ENCODE measurements at regions not wholly inside any gene's neighbourhood (a gene's known extent, or its start where the extent isn't known, plus 50 kb on each side); places are given as distances from the start of the nearest gene placed in this dataset.
"Not testable (repeated sequence)": the region's sequence is repeated elsewhere in the genome, so short reads cannot be mapped to it uniquely, and the experiment has no call there.

DNA sequence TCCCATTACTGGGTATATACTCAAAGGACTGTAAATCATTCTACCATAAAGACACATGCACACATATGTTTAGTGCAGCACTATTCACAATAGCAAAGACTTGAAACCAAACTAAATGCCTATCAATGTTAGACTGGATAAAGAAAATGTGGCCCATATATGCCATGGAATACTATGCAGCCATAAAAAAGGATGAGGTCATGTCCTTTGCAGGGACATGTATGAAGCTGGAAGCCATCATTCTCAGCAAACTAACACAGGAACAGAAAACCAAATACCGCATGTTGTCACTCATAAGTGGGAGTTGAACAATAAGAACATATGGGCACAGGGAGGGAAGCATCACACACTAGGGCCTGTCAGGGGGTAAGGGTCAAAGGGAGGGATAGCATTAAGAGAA, 1172.4 kb upstream of the ADGRB3 start:
- H3K9me3 Mint-ChIP-seq, result peaks cover 15% of the 10 kb centered on the region in 2 donors
- not testable (repeated sequence) for H3K27ac Mint-ChIP-seq; H3K4me1 Mint-ChIP-seq (ENCODE audit: low read depth in 2 of 2); H3K36me3 Mint-ChIP-seq (ENCODE audit: insufficient read depth); ATAC-seq (replicated peaks); DNase-seq; H3K27me3 Mint-ChIP-seq; H3K4me3 Mint-ChIP-seq

DNA sequence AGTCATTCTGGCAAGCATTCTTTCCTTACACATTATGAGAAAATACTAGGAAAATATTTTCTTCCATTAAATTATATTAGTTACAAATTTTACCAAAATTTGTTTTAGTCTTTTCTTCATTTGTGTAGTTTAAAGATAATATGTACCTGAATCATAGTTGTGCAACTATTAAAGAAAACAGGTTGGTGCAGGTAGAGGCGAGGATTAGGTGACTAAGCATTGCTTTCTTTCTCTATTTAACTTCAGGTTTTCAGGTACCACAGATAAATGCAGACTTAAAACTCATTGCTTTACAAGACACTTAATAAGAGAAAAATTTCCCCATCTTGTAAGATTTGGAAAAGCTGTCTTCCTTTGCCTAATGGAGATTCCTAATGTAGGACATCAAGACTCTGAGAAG, 1175.5 kb upstream of the ADGRB3 start:
- ATAC-seq (replicated peaks) (no peak), DNase-seq (no peak)
- Mint-ChIP-seq H3K9me3 (peaks cover 7 to 14% of the 10 kb centered on the region in 2 donors), H3K27ac (no peak overlapping the region), H3K4me1 (ENCODE audit: low read depth in 2 of 2) (no peaks in the 10 kb centered on the region), H3K4me3 (no peak overlapping the region), H3K27me3 (no peaks in the 10 kb centered on the region), H3K36me3 (ENCODE audit: insufficient read depth) (no peaks in the 10 kb centered on the region)

DNA sequence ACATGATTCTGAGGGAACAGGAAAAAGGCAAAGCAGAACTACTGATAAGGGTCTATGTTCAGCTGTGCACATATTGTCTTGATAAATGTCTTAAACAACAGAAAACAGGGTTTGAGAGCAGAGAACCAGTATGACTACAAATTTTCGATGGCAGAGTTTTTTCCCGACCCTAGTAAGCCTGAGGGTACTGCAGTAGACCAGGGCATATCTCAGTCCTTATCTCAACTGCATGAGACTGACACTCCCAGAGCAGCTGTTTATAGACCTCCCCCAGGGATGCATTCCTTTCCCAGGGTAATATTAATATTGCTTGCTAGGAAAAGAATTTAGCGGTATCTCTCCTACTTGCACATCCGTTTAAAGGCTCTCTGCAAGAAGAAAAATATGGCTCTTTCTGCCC, 1176.8 kb upstream of the ADGRB3 start:
- Mint-ChIP-seq H3K4me3 (no peak overlapping the region), H3K27me3 (no peaks in the 10 kb centered on the region), H3K9me3 (peaks cover 7 to 14% of the 10 kb centered on the region in 2 donors), H3K4me1 (ENCODE audit: low read depth in 2 of 2) (no peaks in the 10 kb centered on the region), H3K36me3 (ENCODE audit: insufficient read depth) (no peaks in the 10 kb centered on the region), H3K27ac (no peak overlapping the region)
- DNase-seq (no peak), ATAC-seq (replicated peaks) (no peak)

DNA sequence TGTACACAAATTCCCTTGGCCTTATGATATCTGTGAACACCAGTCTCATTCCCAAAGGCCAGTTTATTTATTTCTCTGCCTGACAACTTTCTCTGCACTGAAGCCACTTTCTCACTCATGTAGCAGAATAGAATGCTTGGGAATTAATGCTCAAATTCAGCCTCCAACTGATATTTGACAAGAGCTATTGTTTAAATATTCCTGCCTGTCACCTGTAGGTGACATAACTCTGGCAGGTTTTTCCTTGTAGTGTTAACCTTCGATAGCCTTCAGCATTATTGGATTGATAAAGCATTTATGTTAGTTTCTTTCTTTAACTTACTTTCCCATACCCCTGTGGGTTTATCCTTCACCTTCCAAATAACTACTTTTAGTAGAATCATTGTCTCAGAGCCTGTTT, 1183.2 kb upstream of the ADGRB3 start:
- Mint-ChIP-seq H3K36me3 (ENCODE audit: insufficient read depth) (no peaks in the 10 kb centered on the region), H3K27me3 (no peaks in the 10 kb centered on the region), H3K4me1 (ENCODE audit: low read depth in 2 of 2) (no peaks in the 10 kb centered on the region), H3K27ac (no peak overlapping the region), H3K4me3 (no peak overlapping the region), H3K9me3 (peaks cover 8 to 13% of the 10 kb centered on the region in 2 donors)
- DNase-seq, result no peak
- ATAC-seq (replicated peaks), result no peak

DNA sequence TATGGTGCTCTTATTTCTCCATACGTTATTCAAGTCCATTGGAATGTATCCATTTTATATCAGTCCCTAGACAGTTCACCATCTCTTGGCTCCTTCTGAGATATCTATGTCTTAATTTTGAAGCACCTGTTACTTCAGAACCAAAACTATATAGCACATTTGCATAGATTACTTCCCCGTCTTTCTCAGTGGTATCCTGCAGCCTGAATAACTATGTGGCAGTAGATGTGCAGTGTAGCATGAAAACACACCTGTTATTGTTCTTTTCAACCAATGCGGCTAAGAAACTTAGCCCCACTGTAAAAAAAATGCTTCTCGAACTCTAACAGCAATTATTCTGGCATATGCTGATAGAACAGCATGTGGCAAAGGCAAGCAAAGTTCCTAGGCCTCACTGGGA, 1184.4 kb upstream of the ADGRB3 start:
- Mint-ChIP-seq H3K36me3 (ENCODE audit: insufficient read depth) (no peaks in the 10 kb centered on the region), H3K27ac (no peak overlapping the region), H3K9me3 (peaks cover 8 to 13% of the 10 kb centered on the region in 2 donors), H3K4me3 (no peak overlapping the region), H3K27me3 (no peaks in the 10 kb centered on the region), H3K4me1 (ENCODE audit: low read depth in 2 of 2) (no peaks in the 10 kb centered on the region)
- ATAC-seq (replicated peaks) (no peak), DNase-seq (no peak)

DNA sequence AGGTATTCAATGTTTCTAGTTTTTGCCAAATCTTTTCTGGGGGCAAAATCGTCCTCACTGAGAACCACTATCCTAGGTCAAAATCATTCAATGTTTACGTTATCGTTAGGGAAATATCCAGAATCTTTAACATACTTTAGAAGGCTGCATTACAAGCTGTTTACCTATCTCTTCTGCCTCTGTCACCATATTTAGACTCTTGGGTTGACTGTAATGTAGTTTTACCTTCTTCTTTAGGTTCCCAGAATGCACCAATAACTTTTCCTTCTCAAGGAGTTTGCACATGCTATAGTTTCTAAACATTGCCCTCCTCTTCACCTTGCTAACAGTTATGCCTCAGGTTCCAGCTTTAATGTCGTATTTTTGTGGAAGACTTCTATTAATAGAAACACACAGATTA, 1185.5 kb upstream of the ADGRB3 start:
- DNase-seq (no peak), ATAC-seq (replicated peaks) (no peak)
- Mint-ChIP-seq H3K27me3 (no peaks in the 10 kb centered on the region), H3K4me3 (no peak overlapping the region), H3K9me3 (peaks cover 8 to 10% of the 10 kb centered on the region in 2 donors), H3K4me1 (ENCODE audit: low read depth in 2 of 2) (no peaks in the 10 kb centered on the region), H3K36me3 (ENCODE audit: insufficient read depth) (no peaks in the 10 kb centered on the region), H3K27ac (no peak overlapping the region)

DNA sequence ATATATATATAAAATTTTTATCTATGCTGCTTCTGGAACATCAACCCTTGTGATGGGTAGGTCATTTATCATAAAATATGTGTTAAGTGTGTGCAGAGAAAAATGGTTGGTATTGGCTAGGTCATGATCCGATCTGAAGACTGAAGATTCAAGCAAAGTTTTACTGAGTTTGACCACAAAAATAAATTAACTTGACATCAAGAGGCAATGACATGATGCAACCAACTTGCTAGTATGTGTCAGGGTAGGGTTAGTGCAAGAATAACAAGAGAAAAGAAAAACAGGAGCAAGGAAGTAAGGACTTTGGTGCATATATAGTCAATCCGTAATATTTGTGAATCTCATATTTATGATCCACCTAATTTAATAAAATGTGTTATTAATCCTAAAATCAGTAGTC, 1202.0 kb upstream of the ADGRB3 start:
- Mint-ChIP-seq H3K9me3 (peaks cover 2 to 14% of the 10 kb centered on the region in 2 donors), H3K27me3 (no peaks in the 10 kb centered on the region), H3K4me1 (ENCODE audit: low read depth in 2 of 2) (no peaks in the 10 kb centered on the region), H3K27ac (no peak overlapping the region), H3K36me3 (ENCODE audit: insufficient read depth) (no peaks in the 10 kb centered on the region), H3K4me3 (no peak overlapping the region)
- no peak for DNase-seq
- ATAC-seq (replicated peaks), result no peak

DNA sequence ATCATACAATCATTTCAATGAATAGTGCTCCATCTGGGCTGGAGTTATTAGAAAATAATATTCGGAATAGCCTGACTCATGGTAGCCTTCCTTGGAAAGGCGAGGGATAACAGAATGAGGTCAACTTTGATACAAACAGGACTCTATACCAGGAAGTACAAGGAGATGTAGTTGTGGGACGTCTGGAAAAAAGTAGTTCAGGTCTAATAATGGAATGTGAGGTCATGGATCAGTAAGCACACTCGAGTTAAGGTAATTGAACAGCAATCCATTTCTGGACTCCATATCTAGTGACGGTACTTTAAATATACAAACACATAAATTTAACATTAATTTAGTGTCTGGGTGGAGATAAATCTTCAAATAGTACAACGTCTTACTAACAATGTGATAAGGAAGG, 1204.0 kb upstream of the ADGRB3 start:
- Mint-ChIP-seq H3K36me3 (ENCODE audit: insufficient read depth) (no peaks in the 10 kb centered on the region), H3K27ac (no peak overlapping the region), H3K9me3 (peaks cover 7 to 8% of the 10 kb centered on the region in 2 donors), H3K27me3 (no peaks in the 10 kb centered on the region), H3K4me1 (ENCODE audit: low read depth in 2 of 2) (no peaks in the 10 kb centered on the region), H3K4me3 (no peak overlapping the region)
- ATAC-seq (replicated peaks) (no peak), DNase-seq (no peak)

DNA sequence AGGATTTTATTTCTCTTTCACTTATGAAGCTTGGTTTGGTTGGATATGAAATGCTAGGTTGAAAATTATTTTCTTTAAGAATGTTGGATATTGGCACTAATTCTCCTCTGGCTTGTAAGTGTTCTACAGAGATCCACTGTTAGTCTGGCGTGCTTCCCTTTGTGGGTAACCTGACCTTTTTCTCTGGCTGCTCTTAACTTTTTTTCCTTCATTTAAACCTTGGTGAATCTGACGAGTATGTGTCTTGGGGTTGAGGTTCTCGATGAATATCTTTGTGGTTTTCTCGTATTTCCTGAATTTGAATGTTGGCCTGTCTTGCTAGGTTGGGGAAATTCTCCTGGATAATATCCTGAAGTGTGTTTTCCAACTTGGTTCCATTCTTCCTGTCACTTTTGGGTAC, 1208.4 kb upstream of the ADGRB3 start:
- H3K9me3 Mint-ChIP-seq, result peaks cover 7 to 16% of the 10 kb centered on the region in 2 donors
- not testable (repeated sequence) for H3K27ac Mint-ChIP-seq; ATAC-seq (replicated peaks)

DNA sequence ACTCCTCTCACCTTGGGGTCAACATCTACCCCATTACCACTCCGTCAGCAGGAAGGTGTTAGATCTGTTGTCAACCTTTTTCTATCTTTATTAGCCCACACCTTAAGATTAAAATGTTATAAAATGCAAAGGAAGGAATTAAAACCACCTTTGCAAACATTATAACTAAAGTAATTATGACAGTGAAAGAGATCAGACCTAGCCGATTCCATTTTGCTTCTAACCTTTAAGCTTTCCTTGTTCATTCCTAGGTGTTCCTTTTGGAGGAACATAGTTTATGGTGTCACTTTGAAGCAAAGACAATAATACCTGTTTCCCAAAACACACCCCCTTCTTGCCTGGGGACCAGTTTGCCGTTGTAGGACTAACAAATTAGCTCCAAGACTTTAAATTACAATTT, 1223.0 kb upstream of the ADGRB3 start:
- Mint-ChIP-seq H3K36me3 (ENCODE audit: insufficient read depth) (no peaks in the 10 kb centered on the region), H3K27me3 (no peaks in the 10 kb centered on the region), H3K4me1 (ENCODE audit: low read depth in 2 of 2) (no peaks in the 10 kb centered on the region), H3K4me3 (no peak overlapping the region), H3K9me3 (peaks cover 4 to 17% of the 10 kb centered on the region in 2 donors), H3K27ac (no peak overlapping the region)
- ATAC-seq (replicated peaks) (no peak), DNase-seq (no peak)

More for the DNA sequence above, 1208.4 kb upstream of the ADGRB3 start:
- H3K4me1 Mint-ChIP-seq (ENCODE audit: low read depth in 2 of 2); H3K4me3 Mint-ChIP-seq; H3K27me3 Mint-ChIP-seq; DNase-seq; H3K36me3 Mint-ChIP-seq (ENCODE audit: insufficient read depth): not testable (repeated sequence)

DNA sequence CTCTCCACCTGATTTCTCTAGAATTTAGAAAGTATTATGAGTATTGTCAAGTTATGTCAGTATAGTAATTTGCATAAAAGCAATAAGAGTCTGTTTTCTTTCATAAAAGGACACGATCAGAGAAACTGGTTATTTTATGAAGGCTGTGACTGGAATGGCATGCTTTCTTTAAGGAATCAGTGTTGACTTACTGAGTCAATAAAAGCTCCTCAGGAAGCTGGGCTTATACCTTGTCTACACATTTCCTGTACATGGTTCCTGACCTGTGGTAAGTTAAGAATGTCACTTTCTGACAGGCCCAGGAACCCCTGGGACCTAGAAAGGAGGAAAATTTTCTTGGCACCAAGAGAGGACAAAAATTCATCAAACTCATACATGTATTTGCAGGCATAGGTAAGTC, 1224.0 kb upstream of the ADGRB3 start:
- H3K4me1 Mint-ChIP-seq (ENCODE audit: low read depth in 2 of 2), result no peaks in the 10 kb centered on the region
- H3K27me3 Mint-ChIP-seq, result no peaks in the 10 kb centered on the region
- no peak overlapping the region for H3K4me3 Mint-ChIP-seq
- DNase-seq (no peak), ATAC-seq (replicated peaks) (no peak)
- H3K9me3 Mint-ChIP-seq, result peaks cover 4 to 17% of the 10 kb centered on the region in 2 donors
- H3K27ac Mint-ChIP-seq, result no peak overlapping the region
- H3K36me3 Mint-ChIP-seq (ENCODE audit: insufficient read depth), result no peaks in the 10 kb centered on the region

DNA sequence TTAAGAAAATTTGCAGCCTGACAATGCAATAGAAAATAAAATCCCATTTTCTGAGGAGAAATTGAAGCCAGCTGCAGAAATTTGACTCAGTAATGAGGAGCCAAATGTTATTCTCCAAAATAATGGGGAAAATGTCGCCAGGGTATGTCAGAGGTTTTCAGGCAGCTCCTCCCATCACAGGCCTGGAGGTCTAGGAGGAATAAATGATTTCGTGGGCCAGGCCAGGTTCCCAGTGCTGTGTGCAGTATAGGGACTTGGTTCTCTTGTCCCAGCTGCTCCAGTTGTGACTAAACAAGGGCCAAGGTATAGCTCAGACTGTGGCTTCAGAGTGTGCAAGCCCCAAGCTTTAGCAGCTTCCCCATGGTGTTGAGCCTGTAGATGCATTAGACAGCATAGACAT, 1240.8 kb upstream of the ADGRB3 start:
- Mint-ChIP-seq H3K27ac (no peak overlapping the region), H3K4me3 (no peak overlapping the region), H3K9me3 (peaks cover 8 to 10% of the 10 kb centered on the region in 2 donors), H3K36me3 (ENCODE audit: insufficient read depth) (no peaks in the 10 kb centered on the region), H3K27me3 (no peaks in the 10 kb centered on the region), H3K4me1 (ENCODE audit: low read depth in 2 of 2) (no peaks in the 10 kb centered on the region)
- ATAC-seq (replicated peaks) (no peak), DNase-seq (no peak)

DNA sequence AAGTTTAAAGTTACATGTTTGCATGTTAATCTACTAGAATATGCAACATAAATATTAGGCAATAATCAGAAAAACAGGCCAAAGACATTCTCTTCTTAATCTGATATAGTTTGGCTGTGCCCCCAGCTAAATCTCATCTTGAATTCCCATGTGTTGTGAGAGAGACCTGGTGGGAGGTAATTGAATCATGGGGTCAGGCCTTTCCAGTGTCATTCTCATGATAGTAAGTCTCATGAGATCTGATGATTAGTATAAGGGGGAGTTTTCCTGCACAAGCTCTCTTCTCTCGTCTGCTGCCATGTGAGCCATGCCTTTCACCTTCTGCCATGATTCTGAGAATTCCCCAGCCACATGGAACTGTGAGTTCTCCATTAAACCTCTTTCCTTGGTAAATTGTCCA, 1241.7 kb upstream of the ADGRB3 start:
- H3K4me3 Mint-ChIP-seq, result no peak overlapping the region
- H3K9me3 Mint-ChIP-seq, result peaks cover 8 to 10% of the 10 kb centered on the region in 2 donors
- ATAC-seq (replicated peaks) (no peak), DNase-seq (no peak)
- no peaks in the 10 kb centered on the region for H3K4me1 Mint-ChIP-seq (ENCODE audit: low read depth in 2 of 2)
- no peaks in the 10 kb centered on the region for H3K36me3 Mint-ChIP-seq (ENCODE audit: insufficient read depth)
- no peaks in the 10 kb centered on the region for H3K27me3 Mint-ChIP-seq
- H3K27ac Mint-ChIP-seq, result no peak overlapping the region

DNA sequence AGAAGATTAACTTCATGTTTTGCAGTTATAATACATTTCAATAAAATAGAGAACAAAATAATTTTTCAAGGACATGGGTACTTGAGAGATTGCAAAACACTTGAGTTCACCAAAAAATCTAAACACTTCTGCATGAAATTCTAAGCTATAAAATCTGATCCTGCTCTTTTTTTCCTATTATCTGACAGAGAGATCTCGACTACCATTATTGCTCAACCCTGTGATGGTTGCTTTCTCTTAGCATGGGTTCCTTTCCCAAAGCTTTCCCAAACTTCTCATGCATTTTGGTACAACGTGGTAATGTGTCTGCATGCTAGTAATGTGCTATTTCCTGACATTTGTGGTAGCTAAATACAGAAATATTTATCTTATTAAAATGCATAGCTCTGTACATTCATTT, 1243.1 kb upstream of the ADGRB3 start:
- peaks cover 9 to 10% of the 10 kb centered on the region in 2 donors for H3K9me3 Mint-ChIP-seq
- DNase-seq (no peak), ATAC-seq (replicated peaks) (no peak)
- H3K27ac Mint-ChIP-seq, result no peak overlapping the region
- H3K4me1 Mint-ChIP-seq (ENCODE audit: low read depth in 2 of 2), result no peaks in the 10 kb centered on the region
- no peaks in the 10 kb centered on the region for H3K27me3 Mint-ChIP-seq
- no peak overlapping the region for H3K4me3 Mint-ChIP-seq
- no peaks in the 10 kb centered on the region for H3K36me3 Mint-ChIP-seq (ENCODE audit: insufficient read depth)

DNA sequence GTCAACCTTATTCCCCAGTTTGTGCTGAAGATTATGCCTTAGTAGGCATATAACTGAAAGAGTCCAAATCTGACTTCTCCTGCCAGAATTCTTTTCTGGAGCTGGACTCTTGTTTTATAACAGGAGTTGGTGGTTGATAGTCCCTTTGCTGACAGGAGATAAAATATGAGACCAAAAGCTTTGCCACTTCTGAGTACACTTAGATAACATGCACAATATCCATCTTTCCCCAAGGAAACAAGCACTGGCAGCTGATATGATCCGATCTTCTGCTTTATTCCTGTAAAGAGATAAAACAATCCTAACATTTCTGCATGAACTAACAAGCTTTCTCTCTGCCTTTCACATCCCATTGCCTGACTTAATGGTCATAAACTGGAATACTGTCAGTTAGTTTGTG, 1265.4 kb upstream of the ADGRB3 start:
- no peak for ATAC-seq (replicated peaks)
- Mint-ChIP-seq H3K36me3 (ENCODE audit: insufficient read depth) (peaks cover 3% of the 10 kb centered on the region), H3K9me3 (peaks cover 1 to 11% of the 10 kb centered on the region in 2 donors), H3K27me3 (no peaks in the 10 kb centered on the region), H3K4me3 (no peak overlapping the region), H3K4me1 (ENCODE audit: low read depth in 2 of 2) (no peaks in the 10 kb centered on the region), H3K27ac (no peak overlapping the region)
- DNase-seq, result no peak
